Mucosa of descending colon (tissue), 3 donors: ENCODE measurements at regions not wholly inside any gene's neighbourhood (a gene's known extent, or its start where the extent isn't known, plus 50 kb on each side); places are given as distances from the start of the nearest gene placed in this dataset.

ENCODE experiments used
- ATAC-seq: fragments of 200-7000 bp; cut with Tn5 transposase; one replicate; pipeline ENCODE4 v1.9.1; 2020; ENCODE audit warnings: mild to moderate bottlenecking, moderate library complexity
- DNase-seq, 3 donors: peaks; one replicate each; pipeline ENCODE4 v3.0.0-alpha.2; 2020
- H3K36me3 ChIP-seq: fragments of 200-600 bp; one replicate; pipeline ENCODE4 v1.8.0; 2021; ENCODE audit warnings: low read depth, mild to moderate bottlenecking
- H3K4me1 ChIP-seq: fragments of 200-600 bp; one replicate; pipeline ENCODE4 v1.8.0; 2021; ENCODE audit warnings: low read depth, mild to moderate bottlenecking
- H3K4me3 ChIP-seq: fragments of 200-600 bp; one replicate; pipeline ENCODE4 v1.8.0; 2021; ENCODE audit warnings: mild to moderate bottlenecking
- H3K9me3 ChIP-seq: fragments of 200-600 bp; one replicate; pipeline ENCODE4 v1.8.0; 2021; ENCODE audit warnings: mild to moderate bottlenecking
- intact Hi-C, 2 donors: fragments of 100-400 bp; cut with DNase I in 1 of 2; cut with micrococcal nuclease in 1 of 2; formaldehyde crosslinking; loops; one replicate each; pipeline versions ENCODE4 v1.11.0 to v1.11.1; 2022; cut with DNase I, micrococcal nuclease
- TF ChIP-seq, protein P1 (sequence below): fragments of 200-600 bp; IDR thresholded peaks from one replicate; pipeline ENCODE4 v1.8.0; 2022; ENCODE audit warnings: antibody characterized with exemption, mild to moderate bottlenecking
- donor health status: DM: no; HTN: no; CAD: no; lungs with moderate emphysema.
- donor health status: DM: no; HTN: no; CAD: no.
- donor health status: DM: no; HTN: yes; CAD: no.

DNA sequence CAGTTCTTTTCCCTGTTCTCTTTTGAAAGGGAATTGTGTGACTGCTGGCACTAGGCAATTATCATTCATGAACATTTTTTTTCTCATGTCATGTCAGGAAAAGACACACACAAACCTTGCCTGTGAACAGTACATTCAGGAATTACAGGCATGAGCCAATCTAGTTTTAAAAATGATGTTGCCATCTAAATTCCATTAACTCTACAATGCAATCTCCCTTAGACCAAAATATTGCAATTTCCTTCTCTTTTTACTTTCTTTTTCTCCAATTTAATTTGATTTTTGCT is 127.5 kb upstream of the STMND1 start:
- no peaks in the 10 kb centered on the region for H3K4me1 ChIP-seq
- H3K9me3 ChIP-seq: no peaks in the 10 kb centered on the region
- H3K36me3 ChIP-seq: no peaks in the 10 kb centered on the region
- TF ChIP-seq, protein P1, sequence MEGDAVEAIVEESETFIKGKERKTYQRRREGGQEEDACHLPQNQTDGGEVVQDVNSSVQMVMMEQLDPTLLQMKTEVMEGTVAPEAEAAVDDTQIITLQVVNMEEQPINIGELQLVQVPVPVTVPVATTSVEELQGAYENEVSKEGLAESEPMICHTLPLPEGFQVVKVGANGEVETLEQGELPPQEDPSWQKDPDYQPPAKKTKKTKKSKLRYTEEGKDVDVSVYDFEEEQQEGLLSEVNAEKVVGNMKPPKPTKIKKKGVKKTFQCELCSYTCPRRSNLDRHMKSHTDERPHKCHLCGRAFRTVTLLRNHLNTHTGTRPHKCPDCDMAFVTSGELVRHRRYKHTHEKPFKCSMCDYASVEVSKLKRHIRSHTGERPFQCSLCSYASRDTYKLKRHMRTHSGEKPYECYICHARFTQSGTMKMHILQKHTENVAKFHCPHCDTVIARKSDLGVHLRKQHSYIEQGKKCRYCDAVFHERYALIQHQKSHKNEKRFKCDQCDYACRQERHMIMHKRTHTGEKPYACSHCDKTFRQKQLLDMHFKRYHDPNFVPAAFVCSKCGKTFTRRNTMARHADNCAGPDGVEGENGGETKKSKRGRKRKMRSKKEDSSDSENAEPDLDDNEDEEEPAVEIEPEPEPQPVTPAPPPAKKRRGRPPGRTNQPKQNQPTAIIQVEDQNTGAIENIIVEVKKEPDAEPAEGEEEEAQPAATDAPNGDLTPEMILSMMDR: no peak
- intact Hi-C loops: no loop called here
- no peak overlapping the region for H3K4me3 ChIP-seq
- ATAC-seq: no peak
- DNase-seq: no peak

DNA sequence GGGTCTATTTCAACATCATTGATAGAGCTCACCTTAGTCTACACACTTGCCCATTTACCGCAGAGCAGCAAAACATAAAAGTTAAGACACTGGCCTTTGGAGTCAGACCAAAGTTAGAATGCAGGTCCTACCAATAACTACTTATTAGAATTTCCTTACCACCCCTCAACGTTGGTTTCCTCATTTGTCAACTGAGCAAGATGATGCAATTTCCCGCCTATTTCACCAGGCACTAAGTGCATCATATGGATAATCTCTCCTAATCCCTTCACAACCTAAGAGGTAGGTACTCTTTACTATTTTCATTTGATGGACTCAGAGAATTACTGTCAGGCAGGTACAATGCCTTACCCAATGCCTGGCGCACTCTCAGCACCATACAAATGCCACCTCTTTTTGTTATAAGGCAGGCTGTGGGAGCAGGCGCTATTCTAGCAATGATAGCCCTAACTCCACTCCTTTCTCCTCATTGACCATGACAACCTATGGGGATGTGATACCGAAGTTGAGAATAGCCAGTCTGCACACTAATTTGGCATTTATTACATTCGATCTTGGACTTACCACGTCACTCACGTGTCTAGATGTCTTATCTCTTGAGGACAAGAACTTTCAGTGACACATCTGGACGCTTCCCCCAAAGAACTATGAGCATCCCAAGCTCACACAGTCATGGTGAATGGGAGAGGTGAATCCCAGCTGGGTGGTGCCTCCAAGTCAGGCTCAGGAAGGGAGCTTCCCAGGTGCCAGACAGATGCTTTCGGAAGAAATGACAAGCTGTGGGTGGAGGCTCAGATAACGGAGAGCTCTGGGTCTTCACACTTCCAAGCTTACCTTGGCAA is 128.1 kb upstream of the STMND1 start:
- DNase-seq: no peak
- no peak for ATAC-seq
- no peaks in the 10 kb centered on the region for H3K36me3 ChIP-seq
- no peaks in the 10 kb centered on the region for H3K4me1 ChIP-seq
- H3K9me3 ChIP-seq: no peaks in the 10 kb centered on the region
- intact Hi-C loops: no loop called here
- H3K4me3 ChIP-seq: no peak overlapping the region
- TF ChIP-seq, protein P1: no peak

DNA sequence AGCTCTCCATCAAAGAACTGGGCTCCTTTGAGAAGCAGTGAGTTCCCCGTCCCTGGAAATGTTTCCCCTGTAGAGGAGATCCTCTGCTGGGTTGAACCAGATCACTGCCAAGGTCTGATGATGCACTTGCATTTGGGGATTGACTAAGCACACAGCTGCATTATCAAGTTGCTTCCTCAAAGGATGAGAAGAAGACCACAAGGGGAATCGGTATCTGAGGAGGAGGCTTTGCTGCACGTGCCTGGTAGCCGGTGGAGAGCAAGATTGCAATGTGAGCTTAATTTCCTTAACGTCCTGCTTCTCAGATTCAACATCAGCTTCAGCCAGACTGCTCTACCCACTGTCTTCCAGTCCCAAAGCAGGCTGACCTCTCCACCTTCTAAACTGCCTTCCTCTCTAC is 128.8 kb upstream of the STMND1 start:
- DNase-seq (no peak), ATAC-seq (no peak)
- H3K36me3 ChIP-seq: no peaks in the 10 kb centered on the region
- intact Hi-C loops: no loop called here
- no peaks in the 10 kb centered on the region for H3K4me1 ChIP-seq
- H3K9me3 ChIP-seq: no peaks in the 10 kb centered on the region
- TF ChIP-seq, protein P1: no peak
- no peak overlapping the region for H3K4me3 ChIP-seq

DNA sequence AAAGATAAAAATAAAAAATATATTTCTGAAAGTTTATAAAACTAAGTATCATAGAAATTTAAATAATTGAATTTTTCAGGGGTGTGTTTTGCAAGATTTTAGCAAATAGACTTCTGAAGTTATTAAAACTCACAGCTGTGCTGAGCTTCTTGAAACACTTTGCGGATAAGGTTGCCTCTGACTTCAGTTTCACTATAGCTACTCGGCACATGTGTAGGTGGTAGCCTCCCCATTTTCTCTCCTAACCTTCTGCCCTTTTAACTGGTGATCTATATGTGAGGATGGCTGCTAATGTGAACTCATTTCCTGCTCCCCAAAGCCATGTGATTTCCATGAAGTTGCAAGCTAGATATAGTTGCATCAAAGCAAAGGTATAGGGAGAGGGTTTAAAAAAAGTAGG is 129.3 kb upstream of the STMND1 start:
- DNase-seq (no peak), ATAC-seq (no peak)
- H3K9me3 ChIP-seq: no peaks in the 10 kb centered on the region
- no peaks in the 10 kb centered on the region for H3K36me3 ChIP-seq
- H3K4me1 ChIP-seq: no peaks in the 10 kb centered on the region
- TF ChIP-seq, protein P1: no peak
- no peak overlapping the region for H3K4me3 ChIP-seq
- intact Hi-C loops: no loop called here

DNA sequence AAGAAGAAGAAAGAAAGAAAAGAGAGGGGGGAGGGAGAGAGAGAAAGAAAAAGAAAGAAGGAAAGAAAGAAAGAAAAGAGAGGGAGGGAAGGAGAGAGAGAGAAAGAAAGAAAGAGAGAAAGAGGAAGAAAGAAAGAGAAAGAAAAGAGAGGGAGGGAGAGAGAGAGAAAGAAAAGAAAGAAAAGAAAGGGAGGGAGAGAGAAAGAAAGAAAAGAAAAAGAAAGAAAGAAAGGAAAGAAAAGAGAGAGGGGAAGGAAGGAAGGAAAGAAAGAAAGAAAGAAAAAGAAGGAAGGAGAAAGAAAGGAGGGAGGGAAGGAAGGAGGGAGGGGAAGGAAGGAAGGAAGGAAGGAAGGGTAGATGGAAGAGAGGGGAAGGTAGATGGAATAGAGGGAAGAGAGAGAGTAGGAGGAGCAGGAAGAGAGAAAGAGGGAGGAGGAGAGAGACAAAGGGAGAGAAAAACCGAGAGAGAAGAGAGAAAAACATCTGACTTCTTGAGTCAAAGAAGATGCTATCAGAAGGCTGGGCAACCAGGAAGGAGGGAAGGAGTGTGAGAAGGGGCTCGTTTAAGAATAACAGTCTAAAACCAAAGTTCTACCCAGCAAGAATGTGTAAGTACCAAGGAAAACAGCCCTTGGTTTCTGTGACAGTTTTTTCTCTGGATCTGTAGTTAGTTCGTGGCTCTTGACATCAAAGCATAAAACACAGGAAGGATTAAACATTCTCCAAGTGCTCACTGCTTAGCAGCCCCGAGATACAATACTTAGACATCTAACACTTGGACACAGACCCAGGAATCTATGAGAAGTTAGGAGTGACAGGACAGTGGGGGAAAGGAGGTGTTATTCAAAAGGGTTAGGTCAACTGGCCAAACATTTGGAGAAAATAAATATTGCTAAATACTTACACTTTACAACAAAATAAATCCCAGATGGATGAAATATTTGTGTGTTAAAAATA is 131.9 kb upstream of the STMND1 start:
- TF ChIP-seq, protein P1: no peak
- Histone ChIP-seq H3K9me3 (no peaks in the 10 kb centered on the region), H3K36me3 (no peaks in the 10 kb centered on the region), H3K4me1 (no peaks in the 10 kb centered on the region), H3K4me3 (no peak overlapping the region)
- intact Hi-C loops: no loop called here
- ATAC-seq (no peak), DNase-seq (no peak)
